ENCODE measurements at regions not wholly inside any gene's neighbourhood (a gene's known extent, or its start where the extent isn't known, plus 50 kb on each side); places are given as distances from the start of the nearest gene placed in this dataset.

GRCh38 chr5:101370181-101370580 lies 467.1 kb upstream of the ST8SIA4 start:
- CTCF ChIA-PET = no interaction called here
- POLR2A ChIA-PET = no interaction called here
- TF ChIP-seq HDGF (IDR thresholded peaks at IDR 0.05; ENCODE audit: borderline replicate concordance) (no peak), TARDBP (IDR thresholded peaks at IDR 0.05) (no peak), L3MBTL2 (conservative IDR thresholded peaks at IDR 0.05) (no peak), ZNF384 (IDR thresholded peaks at IDR 0.05) (no peak), ARNT (IDR thresholded peaks at IDR 0.05) (no peak), ELF4 (IDR thresholded peaks at IDR 0.05) (no peak)
- TF ChIP-seq, protein P1, sequence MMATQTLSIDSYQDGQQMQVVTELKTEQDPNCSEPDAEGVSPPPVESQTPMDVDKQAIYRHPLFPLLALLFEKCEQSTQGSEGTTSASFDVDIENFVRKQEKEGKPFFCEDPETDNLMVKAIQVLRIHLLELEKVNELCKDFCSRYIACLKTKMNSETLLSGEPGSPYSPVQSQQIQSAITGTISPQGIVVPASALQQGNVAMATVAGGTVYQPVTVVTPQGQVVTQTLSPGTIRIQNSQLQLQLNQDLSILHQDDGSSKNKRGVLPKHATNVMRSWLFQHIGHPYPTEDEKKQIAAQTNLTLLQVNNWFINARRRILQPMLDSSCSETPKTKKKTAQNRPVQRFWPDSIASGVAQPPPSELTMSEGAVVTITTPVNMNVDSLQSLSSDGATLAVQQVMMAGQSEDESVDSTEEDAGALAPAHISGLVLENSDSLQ (IDR thresholded peaks at IDR 0.05) = no peak
- no peak for DNase-seq (ENCODE audit: extremely low spot score)

DNA sequence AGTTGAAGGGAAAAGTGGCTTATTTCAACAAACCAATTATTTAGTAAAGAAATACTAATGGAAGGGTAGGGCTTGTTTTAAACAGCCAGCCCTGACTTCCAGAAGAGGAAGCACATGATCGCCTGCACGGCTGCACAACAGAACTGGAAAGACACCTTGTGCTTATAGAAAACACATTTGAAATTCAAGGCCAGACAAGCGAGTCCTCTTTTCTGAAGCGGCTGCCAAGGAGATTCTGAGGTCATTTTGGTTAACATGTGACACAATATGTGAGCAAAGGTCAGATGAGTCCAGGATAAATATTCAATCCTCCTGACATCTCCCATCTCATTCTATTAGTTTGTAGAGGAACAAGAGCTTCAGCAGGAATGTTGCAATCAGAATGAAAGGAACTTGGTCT lies 461.4 kb upstream of the ST8SIA4 start:
- DNase-seq (ENCODE audit: extremely low spot score) = no peak
- ChIA-PET CTCF (no interaction called here), POLR2A (no interaction called here)
- TF ChIP-seq L3MBTL2 (conservative IDR thresholded peaks at IDR 0.05) = no peak
- TF ChIP-seq ZNF384 (IDR thresholded peaks at IDR 0.05) = no peak
- no peak for TF ChIP-seq FOXK2 (IDR thresholded peaks at IDR 0.05)
- TF ChIP-seq BHLHE40 (IDR thresholded peaks at IDR 0.05; ENCODE audit: borderline replicate concordance) = no peak
- TF ChIP-seq SP1 (IDR thresholded peaks at IDR 0.05) = no peak
- TF ChIP-seq, protein P1 (IDR thresholded peaks at IDR 0.05) = no peak
- no peak for TF ChIP-seq SUZ12 (IDR thresholded peaks at IDR 0.05)
- TF ChIP-seq ARNT (IDR thresholded peaks at IDR 0.05) = no peak
- TF ChIP-seq ELF4 (IDR thresholded peaks at IDR 0.05) = no peak
- no peak for TF ChIP-seq CTBP1 (IDR thresholded peaks at IDR 0.05; ENCODE audit: borderline replicate concordance)
- no peak for TF ChIP-seq NFRKB (IDR thresholded peaks at IDR 0.05)
- TF ChIP-seq FOXA1 (IDR thresholded peaks at IDR 0.05) = no peak
- no peak for TF ChIP-seq LEF1 (IDR thresholded peaks at IDR 0.05; ENCODE audit: borderline replicate concordance)

GRCh38 chr5:101362067-101362466 lies 459.0 kb upstream of the ST8SIA4 start:
- TF ChIP-seq TARDBP (IDR thresholded peaks at IDR 0.05) (no peak), CTBP1 (IDR thresholded peaks at IDR 0.05; ENCODE audit: borderline replicate concordance) (no peak)
- CTCF ChIA-PET = no interaction called here
- no peak for DNase-seq (ENCODE audit: extremely low spot score)
- POLR2A ChIA-PET = no interaction called here

- DNase-seq (ENCODE audit: extremely low spot score) = no peak
- POLR2A ChIA-PET = interaction anchor here (0.6 kb wide), 1 partner anchor 14 kb away, joined by 3 read pairs; no protein-coding TSS in a partner anchor
These were observed 443.8 kb upstream of the ST8SIA4 start for GRCh38 chr5:101346906-101347305.

DNA sequence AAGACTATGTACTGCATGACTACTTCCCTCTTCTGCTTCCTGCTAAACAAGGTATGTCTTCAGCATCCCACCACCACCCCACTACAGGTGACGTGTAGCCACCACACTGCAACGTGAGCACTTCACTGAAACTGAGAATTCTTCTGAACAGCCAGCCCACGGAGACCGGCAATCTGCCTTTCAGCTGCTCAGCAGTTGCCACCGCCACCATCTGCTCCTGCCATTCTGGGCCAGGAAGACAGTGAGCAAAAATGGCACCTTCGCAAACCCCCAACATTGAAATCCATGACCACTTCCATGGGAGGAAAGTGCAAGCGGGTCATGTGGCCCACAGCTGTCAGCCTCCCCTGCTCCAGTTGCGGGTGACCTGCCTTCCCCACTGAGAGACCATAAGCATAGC lies 443.4 kb upstream of the ST8SIA4 start:
- TF ChIP-seq NFRKB (IDR thresholded peaks at IDR 0.05) = no peak
- TF ChIP-seq FOXA1 (IDR thresholded peaks at IDR 0.05) = no peak
- TF ChIP-seq ZNF384 (IDR thresholded peaks at IDR 0.05) = no peak
- no peak for TF ChIP-seq CTBP1 (IDR thresholded peaks at IDR 0.05; ENCODE audit: borderline replicate concordance)
- no peak for TF ChIP-seq SUZ12 (IDR thresholded peaks at IDR 0.05)
- no peak for TF ChIP-seq ARNT (IDR thresholded peaks at IDR 0.05)
- no peak for TF ChIP-seq SP1 (IDR thresholded peaks at IDR 0.05)
- TF ChIP-seq FOXM1 (IDR thresholded peaks at IDR 0.05; ENCODE audit: borderline replicate concordance) = no peak
- no peak for TF ChIP-seq TARDBP (IDR thresholded peaks at IDR 0.05)
- no peak for TF ChIP-seq BHLHE40 (IDR thresholded peaks at IDR 0.05; ENCODE audit: borderline replicate concordance)
- CTCF ChIA-PET = no interaction called here
- POLR2A ChIA-PET = interaction anchor here (0.6 kb wide), 1 partner anchor 14 kb away, joined by 3 read pairs; no protein-coding TSS in a partner anchor
- no peak for DNase-seq (ENCODE audit: extremely low spot score)

More at GRCh38 chr5:101346906-101347305, 443.8 kb upstream of the ST8SIA4 start:
- CTCF ChIA-PET = no interaction called here
- no peak for TF ChIP-seq FOXM1 (IDR thresholded peaks at IDR 0.05; ENCODE audit: borderline replicate concordance)
- TF ChIP-seq CTBP1 (IDR thresholded peaks at IDR 0.05; ENCODE audit: borderline replicate concordance) = no peak
- TF ChIP-seq SP1 (IDR thresholded peaks at IDR 0.05) = no peak
- TF ChIP-seq L3MBTL2 (conservative IDR thresholded peaks at IDR 0.05) = no peak
- no peak for TF ChIP-seq LEF1 (IDR thresholded peaks at IDR 0.05; ENCODE audit: borderline replicate concordance)
- TF ChIP-seq ZNF384 (IDR thresholded peaks at IDR 0.05) = no peak
- TF ChIP-seq, protein P1 (IDR thresholded peaks at IDR 0.05) = no peak
- TF ChIP-seq HDGF (IDR thresholded peaks at IDR 0.05; ENCODE audit: borderline replicate concordance) = no peak
- no peak for TF ChIP-seq FOXA1 (IDR thresholded peaks at IDR 0.05)
- TF ChIP-seq BHLHE40 (IDR thresholded peaks at IDR 0.05; ENCODE audit: borderline replicate concordance) = no peak
- TF ChIP-seq ELF4 (IDR thresholded peaks at IDR 0.05) = no peak
- TF ChIP-seq TARDBP (IDR thresholded peaks at IDR 0.05) = no peak
- no peak for TF ChIP-seq NFRKB (IDR thresholded peaks at IDR 0.05)
- TF ChIP-seq ARNT (IDR thresholded peaks at IDR 0.05) = no peak
- no peak for TF ChIP-seq SUZ12 (IDR thresholded peaks at IDR 0.05)
- TF ChIP-seq FOXK2 (IDR thresholded peaks at IDR 0.05) = no peak

GRCh38 chr5:101338226-101338625 lies 435.1 kb upstream of the ST8SIA4 start:
- TF ChIP-seq ARNT (IDR thresholded peaks at IDR 0.05) = no peak
- ChIA-PET POLR2A (no interaction called here), CTCF (no interaction called here)
- no peak for DNase-seq (ENCODE audit: extremely low spot score)

GRCh38 chr5:101327816-101328215 lies 424.7 kb upstream of the ST8SIA4 start:
- TF ChIP-seq ELF4 (IDR thresholded peaks at IDR 0.05) (no peak), ARNT (IDR thresholded peaks at IDR 0.05) (no peak), FOXK2 (IDR thresholded peaks at IDR 0.05) (no peak), SUZ12 (IDR thresholded peaks at IDR 0.05) (no peak), FOXA1 (IDR thresholded peaks at IDR 0.05) (no peak), HDGF (IDR thresholded peaks at IDR 0.05; ENCODE audit: borderline replicate concordance) (no peak), ZNF384 (IDR thresholded peaks at IDR 0.05) (no peak), BHLHE40 (IDR thresholded peaks at IDR 0.05; ENCODE audit: borderline replicate concordance) (no peak), L3MBTL2 (conservative IDR thresholded peaks at IDR 0.05) (no peak), CTBP1 (IDR thresholded peaks at IDR 0.05; ENCODE audit: borderline replicate concordance) (no peak), TARDBP (IDR thresholded peaks at IDR 0.05) (no peak), SP1 (IDR thresholded peaks at IDR 0.05) (no peak), FOXM1 (IDR thresholded peaks at IDR 0.05; ENCODE audit: borderline replicate concordance) (no peak)
- TF ChIP-seq, protein P1 (IDR thresholded peaks at IDR 0.05) = no peak
- CTCF ChIA-PET = no interaction called here
- DNase-seq (ENCODE audit: extremely low spot score) = no peak
- POLR2A ChIA-PET = no interaction called here

All from HEK293T (cell line).